ENCODE measurements at regions not wholly inside any gene's neighbourhood (a gene's known extent, or its start where the extent isn't known, plus 50 kb on each side); places are given as distances from the start of the nearest gene placed in this dataset.

DNA sequence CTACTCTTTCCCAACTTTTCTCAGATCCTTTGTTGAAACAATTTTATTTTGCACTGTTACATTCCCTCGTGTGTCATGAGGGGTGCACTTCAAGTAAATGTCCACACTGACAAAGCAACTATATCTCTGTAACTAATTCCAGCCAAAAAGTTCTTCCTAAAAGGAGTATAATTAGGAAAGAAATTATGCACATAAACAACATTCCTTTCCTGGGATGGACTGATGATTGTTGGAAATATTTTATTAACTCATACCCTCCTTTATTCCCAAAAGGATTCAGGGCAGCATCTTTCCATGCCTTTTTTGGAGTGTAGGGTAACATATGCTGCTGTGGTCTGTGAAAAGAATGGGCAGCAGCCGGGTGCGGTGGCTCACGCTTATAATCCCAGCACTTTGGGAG lies 426.1 kb upstream of the THBS1 start:
- TF ChIP-seq EP300 (IDR thresholded peaks at IDR 0.05; ENCODE audit: borderline replicate concordance in 1 of 2, low read depth in 2 of 2, low read length in 2 of 2) (no peak), POLR2A (IDR thresholded peaks at IDR 0.05; ENCODE audit: control extremely low read depth in 1 of 2, low read depth in 2 of 2, low read length in 2 of 2) (no peak), EGR1 (IDR thresholded peaks at IDR 0.05; ENCODE audit: borderline replicate concordance, low read depth, low read length) (no peak), TBP (IDR thresholded peaks at IDR 0.05; ENCODE audit: low read depth, low read length) (no peak), NRF1 (IDR thresholded peaks at IDR 0.05; ENCODE audit: low read depth, low read length) (no peak), JUND (IDR thresholded peaks at IDR 0.05; ENCODE audit: low read length) (no peak), EZH2 (IDR thresholded peaks at IDR 0.05; ENCODE audit: low read depth, low read length, severe bottlenecking) (no peak), RNF2 (IDR thresholded peaks at IDR 0.05; ENCODE audit: borderline replicate concordance, low read depth, low read length, missing control alignments, poor library complexity, severe bottlenecking) (no peak), SIRT6 (IDR thresholded peaks at IDR 0.05; ENCODE audit: low read length) (no peak), GABPA (IDR thresholded peaks at IDR 0.05; ENCODE audit: borderline replicate concordance, insufficient read depth, low read length) (no peak), SRF (IDR thresholded peaks at IDR 0.05; ENCODE audit: low read depth, low read length) (no peak)
- TF ChIP-seq, protein P1, sequence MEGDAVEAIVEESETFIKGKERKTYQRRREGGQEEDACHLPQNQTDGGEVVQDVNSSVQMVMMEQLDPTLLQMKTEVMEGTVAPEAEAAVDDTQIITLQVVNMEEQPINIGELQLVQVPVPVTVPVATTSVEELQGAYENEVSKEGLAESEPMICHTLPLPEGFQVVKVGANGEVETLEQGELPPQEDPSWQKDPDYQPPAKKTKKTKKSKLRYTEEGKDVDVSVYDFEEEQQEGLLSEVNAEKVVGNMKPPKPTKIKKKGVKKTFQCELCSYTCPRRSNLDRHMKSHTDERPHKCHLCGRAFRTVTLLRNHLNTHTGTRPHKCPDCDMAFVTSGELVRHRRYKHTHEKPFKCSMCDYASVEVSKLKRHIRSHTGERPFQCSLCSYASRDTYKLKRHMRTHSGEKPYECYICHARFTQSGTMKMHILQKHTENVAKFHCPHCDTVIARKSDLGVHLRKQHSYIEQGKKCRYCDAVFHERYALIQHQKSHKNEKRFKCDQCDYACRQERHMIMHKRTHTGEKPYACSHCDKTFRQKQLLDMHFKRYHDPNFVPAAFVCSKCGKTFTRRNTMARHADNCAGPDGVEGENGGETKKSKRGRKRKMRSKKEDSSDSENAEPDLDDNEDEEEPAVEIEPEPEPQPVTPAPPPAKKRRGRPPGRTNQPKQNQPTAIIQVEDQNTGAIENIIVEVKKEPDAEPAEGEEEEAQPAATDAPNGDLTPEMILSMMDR (IDR thresholded peaks at IDR 0.05; ENCODE audit: control extremely low read depth in 1 of 3, insufficient read depth in 1 of 3, low read depth in 1 of 3, low read length in 3 of 3) = no peak
- TF ChIP-seq, protein P2, sequence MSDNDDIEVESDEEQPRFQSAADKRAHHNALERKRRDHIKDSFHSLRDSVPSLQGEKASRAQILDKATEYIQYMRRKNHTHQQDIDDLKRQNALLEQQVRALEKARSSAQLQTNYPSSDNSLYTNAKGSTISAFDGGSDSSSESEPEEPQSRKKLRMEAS (IDR thresholded peaks at IDR 0.05) = no peak
